ENCODE measurements at regions not wholly inside any gene's neighbourhood (a gene's known extent, or its start where the extent isn't known, plus 50 kb on each side); places are given as distances from the start of the nearest gene placed in this dataset.

GRCh38 chr10:21327289-21327993 is 198.0 kb downstream of the SKIDA1 start:
- no peak for DNase-seq (ENCODE audit: low read depth)

- DNase-seq (ENCODE audit: low read depth), result no peak
These were observed 198.7 kb downstream of the SKIDA1 start for GRCh38 chr10:21326594-21327288.

- peak; percentile 63 for DNase-seq (ENCODE audit: low read depth)
These were observed 206.8 kb downstream of the SKIDA1 start for GRCh38 chr10:21318540-21319167.

GRCh38 chr10:21317902-21318301 is 207.6 kb downstream of the SKIDA1 start:
- DNase-seq (ENCODE audit: low read depth), result peak; percentile 81

GRCh38 chr10:21315645-21316220 is 209.7 kb downstream of the SKIDA1 start:
- DNase-seq (ENCODE audit: low read depth), result peak; percentile 89

DNA sequence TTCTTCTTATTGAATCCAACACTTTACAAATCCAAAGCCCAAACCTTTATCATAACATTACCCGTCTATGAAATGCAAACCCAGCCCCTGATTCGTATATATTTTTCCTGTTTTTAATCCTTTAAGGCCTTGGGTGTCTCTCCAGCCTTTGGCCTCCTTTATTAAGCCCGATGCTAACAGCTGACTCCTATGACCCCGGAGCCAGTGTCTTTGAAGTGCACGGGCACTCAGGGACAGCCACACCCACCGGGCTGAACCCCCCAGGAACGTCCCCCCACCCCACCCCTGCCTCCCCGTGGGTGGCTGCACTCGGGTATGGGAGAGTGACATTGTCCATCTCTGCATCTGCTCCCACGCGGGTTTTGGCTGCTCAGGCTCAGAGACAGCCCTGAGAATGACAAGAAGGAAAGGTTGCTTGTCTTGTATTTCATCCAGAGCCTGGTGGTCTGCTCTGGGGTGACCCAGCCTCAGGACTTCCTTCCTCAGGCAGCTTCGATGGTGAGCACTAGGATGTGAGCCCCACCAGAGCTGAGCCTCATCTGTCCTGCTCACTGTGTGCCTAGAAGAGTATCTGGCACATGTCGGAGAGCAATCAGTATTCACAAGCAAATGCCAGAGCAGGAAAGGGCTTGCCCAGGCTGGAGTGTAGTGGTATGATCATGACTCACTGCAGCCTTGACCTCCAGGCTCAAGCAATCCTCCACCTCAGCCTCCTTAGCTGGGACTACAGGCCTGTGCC is 210.4 kb downstream of the SKIDA1 start:
- DNase-seq (ENCODE audit: low read depth), result peak; percentile 63

GRCh38 chr10:21314111-21314626 is 211.3 kb downstream of the SKIDA1 start:
- no peak for DNase-seq (ENCODE audit: low read depth)

DNA sequence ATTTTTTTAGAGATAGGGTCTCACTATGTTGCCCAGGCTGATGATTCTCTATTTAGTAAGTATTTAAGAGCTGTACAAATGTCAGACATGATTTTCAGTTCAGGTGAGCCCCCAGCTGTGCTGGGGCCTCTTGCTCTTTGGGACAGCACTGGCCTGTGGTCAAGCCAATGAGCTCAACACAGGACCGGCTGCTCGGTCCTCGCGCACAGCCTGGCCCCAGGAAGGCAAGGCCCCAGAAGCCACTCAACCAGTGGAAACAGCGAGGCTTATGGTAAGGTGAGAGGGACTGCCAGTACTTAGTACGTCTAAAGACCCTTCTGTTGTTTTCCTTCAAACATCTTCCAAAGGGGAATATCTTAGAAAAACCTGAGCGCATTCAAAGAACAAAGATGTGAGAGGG is 211.8 kb downstream of the SKIDA1 start:
- DNase-seq (ENCODE audit: low read depth), result no peak

DNA sequence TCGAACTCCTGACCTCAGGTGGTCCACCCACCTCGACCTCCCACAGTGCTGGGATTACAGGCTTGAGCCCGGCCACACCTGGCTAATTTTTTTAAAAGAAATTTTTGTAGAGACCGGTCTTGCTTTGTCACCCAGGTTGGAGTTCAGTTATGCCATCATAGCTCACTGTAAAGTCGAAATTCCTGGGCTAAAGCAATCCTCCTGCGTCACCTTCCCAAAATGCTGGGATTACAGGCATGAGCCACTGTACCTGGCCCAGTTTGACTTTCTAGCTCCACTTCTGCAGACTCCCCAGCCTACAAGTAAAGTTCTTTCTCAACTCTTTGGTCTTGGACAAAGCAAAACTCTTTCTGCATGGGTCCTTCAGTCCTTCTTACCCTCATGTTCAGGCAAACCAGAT is 214.1 kb downstream of the SKIDA1 start:
- no peak for DNase-seq (ENCODE audit: low read depth)

DNA sequence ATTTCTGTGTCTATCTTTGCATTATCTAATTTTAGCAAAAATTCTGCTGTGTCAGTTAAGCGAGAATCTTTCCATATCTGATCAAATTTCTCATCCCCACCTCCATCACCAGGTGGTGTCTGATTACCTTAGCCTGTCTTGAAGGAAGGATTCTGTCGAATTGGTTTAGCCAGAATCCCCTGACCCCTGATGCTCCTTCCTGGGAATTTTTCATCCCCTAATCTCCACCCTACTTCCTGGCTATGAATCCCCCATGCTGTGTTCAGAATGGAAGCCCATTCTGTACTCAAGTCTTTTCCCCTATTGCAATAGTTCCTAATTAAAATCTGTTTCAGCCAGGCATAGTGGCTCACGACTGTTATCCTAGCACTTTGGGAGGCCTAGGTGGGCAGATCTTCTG is 216.1 kb downstream of the SKIDA1 start:
- no peak for DNase-seq (ENCODE audit: low read depth)

DNA sequence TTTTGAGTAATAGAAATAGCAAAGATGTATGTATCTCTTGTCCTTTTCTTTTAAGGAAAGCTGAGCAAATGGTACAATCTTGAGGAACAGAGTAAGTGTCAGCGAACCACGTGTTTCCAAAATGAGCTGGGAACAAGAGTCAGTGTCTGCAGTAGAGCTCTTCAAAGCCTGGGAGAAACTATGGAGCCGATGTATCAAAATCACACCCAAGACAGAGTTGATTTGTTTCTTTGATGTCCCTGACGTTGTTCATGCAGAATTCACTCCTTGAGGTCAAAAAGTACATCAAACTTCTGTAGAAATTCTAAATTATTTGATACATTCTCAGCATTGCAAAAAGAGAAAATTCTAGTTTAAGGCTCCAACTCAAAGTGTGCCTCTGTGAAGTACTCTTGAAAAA is 216.5 kb downstream of the SKIDA1 start:
- no peak for DNase-seq (ENCODE audit: low read depth)

- no peak for DNase-seq (ENCODE audit: low read depth)
These were observed 217.5 kb downstream of the SKIDA1 start for GRCh38 chr10:21308018-21308417.

DNA sequence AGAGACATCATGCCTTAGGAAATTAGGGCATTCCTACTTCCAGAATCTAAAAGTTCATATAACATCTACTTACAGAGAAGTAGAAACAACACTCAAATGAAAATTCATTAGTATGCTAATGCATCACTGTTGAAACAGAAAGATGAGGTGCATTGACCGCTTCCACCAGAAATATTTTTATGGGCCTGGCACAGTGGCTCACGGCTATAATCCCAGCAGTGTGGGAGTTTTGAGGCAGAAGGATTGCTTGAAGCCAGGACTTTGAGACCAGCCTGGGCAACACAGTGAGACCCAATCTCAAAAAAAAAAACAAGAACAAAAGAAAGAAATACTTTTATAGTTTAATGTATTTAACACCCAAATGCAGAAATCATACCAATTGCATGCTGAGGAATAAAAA is 220.9 kb downstream of the SKIDA1 start:
- no peak for DNase-seq (ENCODE audit: low read depth)

GRCh38 chr10:21304198-21304597 is 221.3 kb downstream of the SKIDA1 start:
- no peak for DNase-seq (ENCODE audit: low read depth)

- no peak for DNase-seq (ENCODE audit: low read depth)
These were observed 224.9 kb downstream of the SKIDA1 start for GRCh38 chr10:21300551-21300950.

- DNase-seq (ENCODE audit: low read depth), result no peak
These were observed 226.2 kb downstream of the SKIDA1 start for GRCh38 chr10:21299330-21299729.

GRCh38 chr10:21298701-21299100 is 226.8 kb downstream of the SKIDA1 start:
- no peak for DNase-seq (ENCODE audit: low read depth)

DNA sequence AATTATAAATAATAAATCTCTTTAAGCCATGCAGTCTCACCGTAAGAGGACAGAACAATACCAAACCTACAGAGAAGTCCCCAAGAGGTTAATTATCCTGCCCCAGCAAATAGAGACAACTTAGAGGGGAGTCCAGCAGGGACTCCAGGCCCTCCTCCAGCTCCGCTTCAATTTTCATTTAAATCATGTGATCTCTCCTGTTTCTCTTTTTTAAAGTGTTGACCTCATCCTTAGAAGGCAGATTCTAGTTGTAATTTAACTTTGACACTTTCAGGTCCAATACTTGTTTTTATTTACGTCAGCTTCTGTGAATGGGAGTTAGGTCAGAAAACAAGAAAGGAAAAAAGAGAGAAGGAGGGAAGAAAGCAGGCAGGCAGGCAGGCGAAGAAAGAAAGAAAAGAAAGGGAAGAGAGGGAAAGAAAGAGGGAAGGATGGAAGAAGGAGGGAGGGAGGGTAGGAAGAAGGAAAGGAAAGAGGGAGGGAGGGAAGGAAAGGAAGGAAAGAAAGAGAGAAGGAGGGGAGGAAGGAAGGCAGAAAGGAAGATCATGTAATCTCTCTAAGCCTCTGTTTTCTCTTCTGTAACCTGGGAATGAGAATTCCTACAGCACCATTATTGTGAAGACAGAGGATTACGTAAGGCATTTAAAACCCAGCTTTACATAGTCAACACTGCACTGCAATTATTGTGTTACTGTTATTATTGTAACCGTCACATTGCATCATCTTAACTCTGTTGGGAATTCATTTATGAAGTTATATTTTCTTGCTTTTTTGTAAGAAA is 227.7 kb downstream of the SKIDA1 start:
- no peak for DNase-seq (ENCODE audit: low read depth)

DNA sequence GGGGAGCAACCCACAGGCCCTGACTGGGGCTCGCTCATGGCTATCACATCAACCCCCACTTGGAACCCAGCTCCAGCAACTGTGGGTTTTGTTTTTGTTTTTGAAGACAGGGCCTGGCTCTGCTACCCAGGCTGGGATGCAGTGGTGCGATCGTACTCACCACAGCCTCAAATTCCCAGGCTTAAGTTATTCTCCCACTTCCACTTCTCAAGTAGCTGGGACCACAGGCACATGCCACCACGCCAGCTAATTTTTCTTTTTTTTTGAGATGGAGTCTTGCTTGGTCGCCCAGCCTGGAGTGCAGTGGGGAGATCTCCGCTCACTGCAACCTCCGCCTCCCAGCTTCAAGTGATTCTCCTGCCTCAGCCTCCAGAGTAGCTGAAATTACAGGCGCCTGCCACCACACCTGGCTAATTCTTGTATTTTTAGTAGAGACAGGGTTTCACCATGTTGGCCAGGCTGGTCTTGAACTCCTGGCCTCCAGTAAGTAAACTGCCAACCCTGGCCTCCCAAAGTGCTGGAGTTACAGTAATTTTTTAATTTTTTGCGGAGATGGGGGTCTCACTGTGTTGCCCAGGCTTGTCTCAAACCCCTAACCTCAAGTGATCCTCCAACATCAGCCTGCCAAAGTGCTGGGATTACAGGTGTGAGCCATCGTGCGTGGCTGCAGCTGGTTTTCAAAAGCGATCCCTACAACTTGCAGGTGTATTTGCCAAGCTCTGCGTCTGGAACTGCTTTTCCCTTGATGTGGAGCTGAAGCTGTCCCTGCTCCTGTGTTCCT is 228.7 kb downstream of the SKIDA1 start:
- DNase-seq (ENCODE audit: low read depth), result no peak

Measured in LHCN-M2 (cell line).